GM18508 (cell line): ENCODE measurements at regions not wholly inside any gene's neighbourhood (a gene's known extent, or its start where the extent isn't known, plus 50 kb on each side); places are given as distances from the start of the nearest gene placed in this dataset.

Source experiments
- ATAC-seq: cut with Tn5 transposase; IDR thresholded peaks from one replicate; pipeline ENCODE4 v1.9.1; 2021; ENCODE audit warnings: moderate number of reproducible peaks; ENCODE audit not compliant: insufficient read depth, unreplicated experiment

DNA sequence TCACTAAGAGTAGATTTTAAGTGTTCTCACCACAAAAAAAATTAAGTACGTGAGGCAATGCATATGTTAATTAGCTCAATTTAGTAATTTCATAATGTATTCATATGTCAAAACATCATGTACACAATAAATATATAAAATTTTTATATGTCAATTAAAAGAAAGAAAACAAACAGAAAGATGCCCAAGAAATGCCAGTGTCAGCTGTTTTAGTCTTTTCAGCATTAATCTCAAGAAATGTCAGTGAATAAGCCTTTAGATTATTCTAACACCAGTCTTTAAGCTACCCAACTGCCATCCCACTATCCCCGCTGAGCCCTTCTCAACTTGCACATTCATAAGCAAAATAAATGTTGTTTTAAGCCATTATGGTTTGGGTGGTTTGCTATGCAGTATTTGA, 76.5 kb downstream of the C1D start:
- ATAC-seq = no peak
